ENCODE measurements at regions not wholly inside any gene's neighbourhood (a gene's known extent, or its start where the extent isn't known, plus 50 kb on each side); places are given as distances from the start of the nearest gene placed in this dataset.

- DNase-seq (ENCODE audit: low read depth), result no peak
- no peak for TF ChIP-seq CTCF (IDR thresholded peaks at IDR 0.05; ENCODE audit: insufficient read depth, low read depth, low read length)
- no peak overlapping the region for H3K4me3 ChIP-seq (ENCODE audit: low read depth, low read length)
These were observed 243.1 kb upstream of the TENM3 start for GRCh38 chr4:182000077-182000476.

GRCh38 chr4:182010876-182011275 lies 232.3 kb upstream of the TENM3 start:
- TF ChIP-seq CTCF (IDR thresholded peaks at IDR 0.05; ENCODE audit: insufficient read depth, low read depth, low read length), result no peak

GRCh38 chr4:182014164-182014563 lies 229.0 kb upstream of the TENM3 start:
- no peak overlapping the region for H3K4me3 ChIP-seq (ENCODE audit: low read depth, low read length)
- no peak for DNase-seq (ENCODE audit: low read depth)
- TF ChIP-seq CTCF (IDR thresholded peaks at IDR 0.05; ENCODE audit: insufficient read depth, low read depth, low read length), result no peak

More at GRCh38 chr4:182010876-182011275, 232.3 kb upstream of the TENM3 start:
- H3K4me3 ChIP-seq (ENCODE audit: low read depth, low read length), result no peak overlapping the region
- DNase-seq (ENCODE audit: low read depth), result no peak

- no peak overlapping the region for H3K4me3 ChIP-seq (ENCODE audit: low read depth, low read length)
- TF ChIP-seq CTCF (IDR thresholded peaks at IDR 0.05; ENCODE audit: insufficient read depth, low read depth, low read length), result no peak
- no peak for DNase-seq (ENCODE audit: low read depth)
These were observed 228.2 kb upstream of the TENM3 start for GRCh38 chr4:182015014-182015413.

GRCh38 chr4:182015893-182016292 lies 227.3 kb upstream of the TENM3 start:
- no peak for TF ChIP-seq CTCF (IDR thresholded peaks at IDR 0.05; ENCODE audit: insufficient read depth, low read depth, low read length)
- H3K4me3 ChIP-seq (ENCODE audit: low read depth, low read length), result no peak overlapping the region
- DNase-seq (ENCODE audit: low read depth), result no peak

GRCh38 chr4:182017038-182017437 lies 226.2 kb upstream of the TENM3 start:
- DNase-seq (ENCODE audit: low read depth), result no peak

More at GRCh38 chr4:182017038-182017437, 226.2 kb upstream of the TENM3 start:
- TF ChIP-seq CTCF (IDR thresholded peaks at IDR 0.05; ENCODE audit: insufficient read depth, low read depth, low read length), result no peak
- no peak overlapping the region for H3K4me3 ChIP-seq (ENCODE audit: low read depth, low read length)
